HG03139 (cell line): ENCODE measurements at regions not wholly inside any gene's neighbourhood (a gene's known extent, or its start where the extent isn't known, plus 50 kb on each side); places are given as distances from the start of the nearest gene placed in this dataset.

Source experiments
- ATAC-seq: cut with Tn5 transposase; IDR thresholded peaks from one replicate; pipeline ENCODE4 v1.9.1; 2021; ENCODE audit not compliant: unreplicated experiment

GRCh38 chr11:103661185-103661584 lies 375.3 kb upstream of the DDI1 start:
- no peak for ATAC-seq

- no peak for ATAC-seq
Observed at GRCh38 chr11:103661991-103662390, 374.4 kb upstream of the DDI1 start.

- ATAC-seq = no peak
Observed at GRCh38 chr11:103662880-103663279, 373.6 kb upstream of the DDI1 start.

- ATAC-seq = no peak
Observed at GRCh38 chr11:103668859-103669258, 367.6 kb upstream of the DDI1 start.

- no peak for ATAC-seq
Observed at GRCh38 chr11:103671143-103671651, 365.2 kb upstream of the DDI1 start.

GRCh38 chr11:103673773-103674172 lies 362.7 kb upstream of the DDI1 start:
- ATAC-seq = no peak

- ATAC-seq = no peak
Observed at GRCh38 chr11:103676413-103676812, 360.0 kb upstream of the DDI1 start.

GRCh38 chr11:103680826-103681225 lies 355.6 kb upstream of the DDI1 start:
- ATAC-seq = no peak

- ATAC-seq = peak; percentile 21
Observed at GRCh38 chr11:103681855-103682254, 354.6 kb upstream of the DDI1 start.

- peak; percentile 96 for ATAC-seq
Observed at GRCh38 chr11:103682318-103683184, 353.9 kb upstream of the DDI1 start.

GRCh38 chr11:103683576-103683975 lies 352.9 kb upstream of the DDI1 start:
- ATAC-seq = no peak

GRCh38 chr11:103688924-103689323 lies 347.5 kb upstream of the DDI1 start:
- ATAC-seq = no peak

GRCh38 chr11:103690356-103690755 lies 346.1 kb upstream of the DDI1 start:
- no peak for ATAC-seq

GRCh38 chr11:103696123-103696522 lies 340.3 kb upstream of the DDI1 start:
- ATAC-seq = no peak

GRCh38 chr11:103699216-103699615 lies 337.2 kb upstream of the DDI1 start:
- ATAC-seq = no peak

GRCh38 chr11:103699656-103700055 lies 336.8 kb upstream of the DDI1 start:
- no peak for ATAC-seq

- ATAC-seq = no peak
Observed at GRCh38 chr11:103700622-103701021, 335.8 kb upstream of the DDI1 start.

GRCh38 chr11:103703437-103703836 lies 333.0 kb upstream of the DDI1 start:
- ATAC-seq = no peak

- ATAC-seq = no peak
Observed at GRCh38 chr11:103703954-103704353, 332.5 kb upstream of the DDI1 start.

- no peak for ATAC-seq
Observed at GRCh38 chr11:103705642-103706041, 330.8 kb upstream of the DDI1 start.

GRCh38 chr11:103709371-103709770 lies 327.1 kb upstream of the DDI1 start:
- ATAC-seq = peak; percentile 79

GRCh38 chr11:103714246-103714645 lies 322.2 kb upstream of the DDI1 start:
- no peak for ATAC-seq

- no peak for ATAC-seq
Observed at GRCh38 chr11:103716363-103716762, 320.1 kb upstream of the DDI1 start.
